Heart left ventricle (tissue), 16 donors: ENCODE measurements at regions not wholly inside any gene's neighbourhood (a gene's known extent, or its start where the extent isn't known, plus 50 kb on each side); places are given as distances from the start of the nearest gene placed in this dataset.

ENCODE experiments used
- ATAC-seq, 4 donors: fragments of 200-7000 bp; cut with Tn5 transposase; one replicate each; pipeline ENCODE4 v1.9.1; 2020 to 2022; ENCODE audit warnings: moderate library complexity in 4 of 4, mild to moderate bottlenecking in 3 of 4, moderate number of reproducible peaks in 1 of 4
- DNase-seq, 5 donors: peaks; one replicate each; pipeline ENCODE4 v3.0.0-alpha.2; 2020
- H3K27ac ChIP-seq, 12 donors: fragments of 200-600 bp; sonication (generic) in 4 of 12; one replicate each; pipeline versions ENCODE4 v1.5.0 to v1.8.0; 2016 to 2022; ENCODE audit warnings: mild to moderate bottlenecking in 2 of 12
- H3K27me3 ChIP-seq, 9 donors: fragments of 200-600 bp; sonication (generic) in 2 of 9; one replicate each; pipeline versions ENCODE4 v1.5.1 to v1.8.0; 2016 to 2022; ENCODE audit warnings: mild to moderate bottlenecking in 3 of 9
- H3K36me3 ChIP-seq, 9 donors: fragments of 200-600 bp; sonication (generic) in 2 of 9; one replicate each; pipeline versions ENCODE4 v1.5.0 to v1.8.0; 2018 to 2022; ENCODE audit warnings: mild to moderate bottlenecking in 2 of 9
- H3K4me1 ChIP-seq, 12 donors: fragments of 200-600 bp; sonication (generic) in 4 of 12; one replicate each; pipeline versions ENCODE4 v1.5.0 to v1.8.0; 2016 to 2022; ENCODE audit warnings: mild to moderate bottlenecking in 3 of 12
- H3K4me3 ChIP-seq, 12 donors: fragments of 200-600 bp; sonication (generic) in 4 of 12; one replicate each; pipeline versions ENCODE4 v1.5.0 to v1.8.0; 2017 to 2022; ENCODE audit warnings: mild to moderate bottlenecking in 9 of 12, moderate library complexity in 4 of 12
- H3K9me3 ChIP-seq, 12 donors: fragments of 200-600 bp; sonication (generic) in 4 of 12; one replicate each; pipeline versions ENCODE4 v1.5.0 to v1.8.0; 2016 to 2022; ENCODE audit warnings: mild to moderate bottlenecking in 1 of 12
- CTCF ChIP-seq, 12 donors: fragments of 200-600 bp; sonication (generic) in 4 of 12; IDR thresholded peaks; one replicate each; pipeline versions ENCODE4 v1.5.0 to v1.8.0; 2018 to 2022; ENCODE audit warnings: antibody characterized with exemption in 12 of 12, mild to moderate bottlenecking in 5 of 12
- POLR2A ChIP-seq, 2 donors: fragments of 450-650 bp; IDR thresholded peaks; one replicate each; pipeline ENCODE4 v1.6.1; 2017; ENCODE audit warnings: antibody characterized with exemption in 2 of 2, mild to moderate bottlenecking in 2 of 2, moderate library complexity in 2 of 2
- WGBS, 4 donors: extraction: QIAGEN DNeasy Blood & Tissue Kit in 2 of 4; methylation state at CpG; one replicate each; pipeline versions ENCODE4 v1.1.5 to v1.1.7; 2013 to 2018; 5-methylcytosine and 5-hydroxymethylcytosine counted together
- intact Hi-C, 10 donors: fragments of 100-400 bp; cut with DNase I; formaldehyde crosslinking; loops; one replicate each; pipeline versions ENCODE4 v1.11.1 to v1.14.2; 2022
- donor health status: ischemic (EF 13 %, LVEDD 7.1; RV severe dilation, severe dysfunction).
- donor health status: healthy with polysubstance abuse.
- donor health status: DM: no; HTN: yes; CAD: no.
- donor health status: DM: no; HTN: no; CAD: no.
- donor health status: ischemic (EF 25% LVEDD 6.9; RV normal size, moderate dysfunction).
- donor health status: ischemic (EF 25% LVEDD 5.7; RV mildly dilated, moderate dysfunction).
- donor health status: healthy.
- donor health status: DM: yes; HTN: yes; CAD: no.
- donor health status: ischemic (EF 35%, LVEDD 5.7; RV mildly dilated, moderate dysfunction).
- donor health status: nonischemic (EF 11% LVEDD 7.7; RV severe dilation, severe dysfunction).
- donor health status: DM: yes; HTN: yes; CAD: no.
- donor health status: PGD.
- donor health status: ischemic (EF 29% LVEDD 5.4; RV normal size, mild dysfunction).
- donor health status: nonischemic (EF 23%, LVEDD 6.1; RV moderate dilation, normal function).

GRCh38 chr12:74412606-74413230, 124.9 kb upstream of the ATXN7L3B start:
- DNase-seq: no peak
- peaks cover 0 to 3% (median 0%) of the 10 kb centered on the region in 9 donors for H3K27me3 ChIP-seq
- peak in 10 of 12 donors; percentile 9 to 54 (median 40) for TF ChIP-seq CTCF (IDR thresholded peaks at IDR 0.05)
- TF ChIP-seq POLR2A (IDR thresholded peaks at IDR 0.05): no peak
- intact Hi-C loops: loop anchor here in 3 of 10 donors (10.0 kb wide), 2 partner anchors 298 to 388 kb away; no protein-coding TSS in a partner anchor
- H3K4me3 ChIP-seq: no peak overlapping the region
- no peaks in the 10 kb centered on the region for H3K4me1 ChIP-seq
- no peaks in the 10 kb centered on the region for H3K36me3 ChIP-seq
- no peak for ATAC-seq
- H3K27ac ChIP-seq: no peak overlapping the region
- H3K9me3 ChIP-seq: no peaks in the 10 kb centered on the region
- WGBS, 4 donors: 49 to 51% (median 49%) methylated on average over 2 of the region's 2 CpGs

- H3K4me1 ChIP-seq: no peaks in the 10 kb centered on the region
- ATAC-seq: no peak
- intact Hi-C loops: loop anchor here in 3 of 10 donors (10.0 kb wide), 2 partner anchors 301 to 391 kb away; no protein-coding TSS in a partner anchor
- no peaks in the 10 kb centered on the region for H3K9me3 ChIP-seq
- no peak overlapping the region for H3K4me3 ChIP-seq
- no peak for DNase-seq
- H3K27me3 ChIP-seq: peaks cover 0 to 3% (median 0%) of the 10 kb centered on the region in 9 donors
- no peak overlapping the region for H3K27ac ChIP-seq
- H3K36me3 ChIP-seq: no peaks in the 10 kb centered on the region
- TF ChIP-seq POLR2A (IDR thresholded peaks at IDR 0.05) (no peak), CTCF (IDR thresholded peaks at IDR 0.05) (peak in 10 of 12 donors; percentile 6 to 43 (median 26))
These were observed 122.0 kb upstream of the ATXN7L3B start for GRCh38 chr12:74415633-74416032.

GRCh38 chr12:74418573-74418972, 119.1 kb upstream of the ATXN7L3B start:
- WGBS, 4 donors: 79 to 93% (median 87%) methylated on average over 1 of the region's 1 CpG
- no peaks in the 10 kb centered on the region for H3K9me3 ChIP-seq
- H3K36me3 ChIP-seq: no peaks in the 10 kb centered on the region
- H3K27ac ChIP-seq: no peak overlapping the region
- H3K4me1 ChIP-seq: no peaks in the 10 kb centered on the region
- intact Hi-C loops: loop anchor here in 3 of 10 donors (10.0 kb wide), 2 partner anchors 304 to 394 kb away; no protein-coding TSS in a partner anchor
- no peak overlapping the region for H3K4me3 ChIP-seq
- ATAC-seq (no peak), DNase-seq (no peak)
- TF ChIP-seq POLR2A (IDR thresholded peaks at IDR 0.05): no peak
- peaks cover 0 to 1% (median 0%) of the 10 kb centered on the region in 9 donors for H3K27me3 ChIP-seq

GRCh38 chr12:74424778-74425177, 112.9 kb upstream of the ATXN7L3B start:
- Histone ChIP-seq H3K4me1 (no peaks in the 10 kb centered on the region), H3K9me3 (no peaks in the 10 kb centered on the region), H3K27me3 (no peaks in the 10 kb centered on the region), H3K36me3 (no peaks in the 10 kb centered on the region), H3K4me3 (no peak overlapping the region), H3K27ac (no peak overlapping the region)
- WGBS, 4 donors: 4 to 9% (median 6%) methylated on average over 1 of the region's 1 CpG
- no peak for TF ChIP-seq CTCF (IDR thresholded peaks at IDR 0.05)
- TF ChIP-seq POLR2A (IDR thresholded peaks at IDR 0.05): no peak
- no peak for DNase-seq
- intact Hi-C loops: no loop called here
- no peak for ATAC-seq

GRCh38 chr12:74426091-74426490, 111.5 kb upstream of the ATXN7L3B start:
- Histone ChIP-seq H3K9me3 (no peaks in the 10 kb centered on the region), H3K36me3 (no peaks in the 10 kb centered on the region), H3K4me3 (no peak overlapping the region), H3K27ac (no peak overlapping the region), H3K4me1 (no peaks in the 10 kb centered on the region), H3K27me3 (no peaks in the 10 kb centered on the region)
- ATAC-seq (no peak), DNase-seq (no peak)
- no peak for TF ChIP-seq POLR2A (IDR thresholded peaks at IDR 0.05)
- no peak for TF ChIP-seq CTCF (IDR thresholded peaks at IDR 0.05)
- intact Hi-C loops: no loop called here
